ENCODE measurements at regions not wholly inside any gene's neighbourhood (a gene's known extent, or its start where the extent isn't known, plus 50 kb on each side); places are given as distances from the start of the nearest gene placed in this dataset.

- DNase-seq: no peak
Measured at GRCh38 chr10:113329121-113329596, 223.7 kb upstream of the HABP2 start.

- no peak for DNase-seq
Measured at GRCh38 chr10:113331961-113332360, 220.9 kb upstream of the HABP2 start.

- DNase-seq: no peak
Measured at GRCh38 chr10:113333313-113333712, 219.5 kb upstream of the HABP2 start.

- no peak for DNase-seq
Measured at GRCh38 chr10:113335592-113335991, 217.3 kb upstream of the HABP2 start.

- no peak for DNase-seq
Measured at GRCh38 chr10:113336549-113337130, 216.2 kb upstream of the HABP2 start.

GRCh38 chr10:113337142-113337541, 215.7 kb upstream of the HABP2 start:
- DNase-seq: no peak

GRCh38 chr10:113339121-113339520, 213.7 kb upstream of the HABP2 start:
- no peak for DNase-seq

GRCh38 chr10:113340282-113340681, 212.6 kb upstream of the HABP2 start:
- DNase-seq: no peak

- no peak for DNase-seq
Measured at GRCh38 chr10:113341138-113341537, 211.7 kb upstream of the HABP2 start.

GRCh38 chr10:113345826-113346624, 206.8 kb upstream of the HABP2 start:
- DNase-seq: no peak

GRCh38 chr10:113347508-113347907, 205.3 kb upstream of the HABP2 start:
- no peak for DNase-seq

- no peak for DNase-seq
Measured at GRCh38 chr10:113348694-113349093, 204.2 kb upstream of the HABP2 start.

- no peak for DNase-seq
Measured at GRCh38 chr10:113350311-113351040, 202.4 kb upstream of the HABP2 start.

- no peak for DNase-seq
Measured at GRCh38 chr10:113354711-113355110, 198.1 kb upstream of the HABP2 start.

GRCh38 chr10:113356794-113357680, 195.8 kb upstream of the HABP2 start:
- no peak for DNase-seq

GRCh38 chr10:113357681-113358300, 195.1 kb upstream of the HABP2 start:
- no peak for DNase-seq

- DNase-seq: no peak
Measured at GRCh38 chr10:113359655-113360054, 193.2 kb upstream of the HABP2 start.

- DNase-seq: no peak
Measured at GRCh38 chr10:113360870-113361269, 192.0 kb upstream of the HABP2 start.

GRCh38 chr10:113362645-113363091, 190.2 kb upstream of the HABP2 start:
- no peak for DNase-seq

GRCh38 chr10:113364227-113364626, 188.6 kb upstream of the HABP2 start:
- DNase-seq: no peak

GRCh38 chr10:113368666-113369364, 184.0 kb upstream of the HABP2 start:
- no peak for DNase-seq

GRCh38 chr10:113369365-113369694, 183.5 kb upstream of the HABP2 start:
- no peak for DNase-seq
